HG03095 (cell line): ENCODE measurements at regions not wholly inside any gene's neighbourhood (a gene's known extent, or its start where the extent isn't known, plus 50 kb on each side); places are given as distances from the start of the nearest gene placed in this dataset.
"Not testable (repeated sequence)": the region's sequence is repeated elsewhere in the genome, so short reads cannot be mapped to it uniquely, and the experiment has no call there.

Experiments
- ATAC-seq: cut with Tn5 transposase; IDR thresholded peaks from one replicate; pipeline ENCODE4 v1.9.1; 2021; ENCODE audit warnings: moderate library complexity; ENCODE audit not compliant: unreplicated experiment

- no peak for ATAC-seq
These were observed 83.2 kb upstream of the BRD7 start for GRCh38 chr16:50451951-50452508.

GRCh38 chr16:50450957-50451356, 82.2 kb upstream of the BRD7 start:
- ATAC-seq: no peak

- no peak for ATAC-seq
These were observed 81.0 kb upstream of the BRD7 start for GRCh38 chr16:50449800-50450199.

GRCh38 chr16:50448981-50449380, 80.2 kb upstream of the BRD7 start:
- ATAC-seq: no peak

GRCh38 chr16:50448522-50448921, 79.7 kb upstream of the BRD7 start:
- no peak for ATAC-seq

GRCh38 chr16:50447386-50447785, 78.6 kb upstream of the BRD7 start:
- ATAC-seq: not testable (repeated sequence)

- no peak for ATAC-seq
These were observed 78.1 kb upstream of the BRD7 start for GRCh38 chr16:50446861-50447260.

GRCh38 chr16:50445621-50446555, 77.1 kb upstream of the BRD7 start:
- ATAC-seq: no peak

- no peak for ATAC-seq
These were observed 75.7 kb upstream of the BRD7 start for GRCh38 chr16:50444526-50444925.

- ATAC-seq: no peak
These were observed 73.4 kb upstream of the BRD7 start for GRCh38 chr16:50442221-50442620.

- no peak for ATAC-seq
These were observed 72.8 kb upstream of the BRD7 start for GRCh38 chr16:50441486-50442157.

- no peak for ATAC-seq
These were observed 72.2 kb upstream of the BRD7 start for GRCh38 chr16:50440991-50441390.

GRCh38 chr16:50440531-50440930, 71.7 kb upstream of the BRD7 start:
- no peak for ATAC-seq

- no peak for ATAC-seq
These were observed 69.1 kb upstream of the BRD7 start for GRCh38 chr16:50437769-50438437.

- ATAC-seq: no peak
These were observed 67.5 kb upstream of the BRD7 start for GRCh38 chr16:50436271-50436670.

- ATAC-seq: no peak
These were observed 66.2 kb upstream of the BRD7 start for GRCh38 chr16:50434872-50435478.

- no peak for ATAC-seq
These were observed 61.3 kb upstream of the BRD7 start for GRCh38 chr16:50430076-50430475.

- no peak for ATAC-seq
These were observed 60.0 kb upstream of the BRD7 start for GRCh38 chr16:50428742-50429141.

- ATAC-seq: no peak
These were observed 59.3 kb upstream of the BRD7 start for GRCh38 chr16:50428116-50428515.

- ATAC-seq: no peak
These were observed 58.3 kb upstream of the BRD7 start for GRCh38 chr16:50427107-50427506.

GRCh38 chr16:50425648-50426047, 56.9 kb upstream of the BRD7 start:
- ATAC-seq: no peak
